ENCODE measurements at regions not wholly inside any gene's neighbourhood (a gene's known extent, or its start where the extent isn't known, plus 50 kb on each side); places are given as distances from the start of the nearest gene placed in this dataset.
A peak's percentile ranks its signal among the peaks of the same experiment; 100 is the strongest.

DNA sequence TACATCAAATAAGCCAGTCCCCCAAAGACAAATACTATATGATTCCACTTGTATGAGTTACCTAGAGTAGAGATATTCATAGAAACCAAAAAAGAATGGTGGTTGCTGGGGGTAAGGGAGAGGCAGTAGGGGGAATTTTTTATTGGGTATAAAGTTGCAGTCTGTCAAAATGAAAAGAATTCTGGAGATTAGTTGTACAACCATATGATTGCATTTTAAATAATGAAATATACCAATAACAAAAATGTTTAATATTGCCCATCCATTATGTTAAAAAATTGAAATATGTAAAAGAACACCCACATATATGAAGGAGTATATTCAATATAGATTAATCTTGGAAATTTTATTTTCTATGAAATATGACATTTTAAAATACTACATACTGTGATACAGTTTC, 1383.5 kb downstream of the FSCB start:
- no peak overlapping the region for H3K4me2 ChIP-seq (ENCODE audit: low read depth, low read length)
- H3K79me2 ChIP-seq (ENCODE audit: insufficient read depth, low read length) = no peaks in the 10 kb centered on the region
- ATAC-seq = no peak
- no peak overlapping the region for H2AFZ ChIP-seq (ENCODE audit: low read length)
- no peak for DNase-seq (ENCODE audit: low spot score)
- peak; percentile 71 for TF ChIP-seq HNRNPK (IDR thresholded peaks at IDR 0.05; ENCODE audit: low read depth, low read length, poor library complexity, severe bottlenecking)
- TF ChIP-seq MED13 (CRISPR knock-in tag; IDR thresholded peaks at IDR 0.05) = no peak
- TF ChIP-seq TBX3 (IDR thresholded peaks at IDR 0.05; ENCODE audit: borderline replicate concordance) = no peak
- TF ChIP-seq ASH2L (IDR thresholded peaks at IDR 0.05; ENCODE audit: insufficient read length, low read depth, low read length) = no peak
- peak; percentile 59 for TF ChIP-seq SRSF9 (IDR thresholded peaks at IDR 0.05; ENCODE audit: borderline replicate concordance, insufficient read depth, low read depth, low read length, poor library complexity, severe bottlenecking)
- no peak for TF ChIP-seq KAT8 (CRISPR knock-in tag; IDR thresholded peaks at IDR 0.05)
- TF ChIP-seq, protein P1, sequence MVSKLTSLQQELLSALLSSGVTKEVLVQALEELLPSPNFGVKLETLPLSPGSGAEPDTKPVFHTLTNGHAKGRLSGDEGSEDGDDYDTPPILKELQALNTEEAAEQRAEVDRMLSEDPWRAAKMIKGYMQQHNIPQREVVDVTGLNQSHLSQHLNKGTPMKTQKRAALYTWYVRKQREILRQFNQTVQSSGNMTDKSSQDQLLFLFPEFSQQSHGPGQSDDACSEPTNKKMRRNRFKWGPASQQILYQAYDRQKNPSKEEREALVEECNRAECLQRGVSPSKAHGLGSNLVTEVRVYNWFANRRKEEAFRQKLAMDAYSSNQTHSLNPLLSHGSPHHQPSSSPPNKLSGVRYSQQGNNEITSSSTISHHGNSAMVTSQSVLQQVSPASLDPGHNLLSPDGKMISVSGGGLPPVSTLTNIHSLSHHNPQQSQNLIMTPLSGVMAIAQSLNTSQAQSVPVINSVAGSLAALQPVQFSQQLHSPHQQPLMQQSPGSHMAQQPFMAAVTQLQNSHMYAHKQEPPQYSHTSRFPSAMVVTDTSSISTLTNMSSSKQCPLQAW (CRISPR knock-in tag; IDR thresholded peaks at IDR 0.05) = no peak
- TF ChIP-seq, protein P2, sequence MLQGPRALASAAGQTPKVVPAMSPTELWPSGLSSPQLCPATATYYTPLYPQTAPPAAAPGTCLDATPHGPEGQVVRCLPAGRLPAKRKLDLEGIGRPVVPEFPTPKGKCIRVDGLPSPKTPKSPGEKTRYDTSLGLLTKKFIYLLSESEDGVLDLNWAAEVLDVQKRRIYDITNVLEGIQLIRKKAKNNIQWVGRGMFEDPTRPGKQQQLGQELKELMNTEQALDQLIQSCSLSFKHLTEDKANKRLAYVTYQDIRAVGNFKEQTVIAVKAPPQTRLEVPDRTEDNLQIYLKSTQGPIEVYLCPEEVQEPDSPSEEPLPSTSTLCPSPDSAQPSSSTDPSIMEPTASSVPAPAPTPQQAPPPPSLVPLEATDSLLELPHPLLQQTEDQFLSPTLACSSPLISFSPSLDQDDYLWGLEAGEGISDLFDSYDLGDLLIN (CRISPR knock-in tag; IDR thresholded peaks at IDR 0.05; ENCODE audit: borderline replicate concordance) = no peak
- H4K20me1 ChIP-seq (ENCODE audit: insufficient read depth, low read length) = no peaks in the 10 kb centered on the region
- intact Hi-C loops (cut with micrococcal nuclease; ENCODE audit: unreplicated experiment) (no loop called here), in situ Hi-C loops (cut with HindIII; ENCODE audit: extremely low pct_ligation_motif_present, low pct_unique_long_range_greater_than_20kb) (no loop called here)
- POLR2A ChIA-PET = no interaction called here
- H3K4me1 ChIP-seq (ENCODE audit: insufficient read depth, low read length) = no peaks in the 10 kb centered on the region
- H3K4me3 ChIP-seq (replicated peaks in 1 of 3; ENCODE audit: insufficient read depth in 1 of 3, low read depth in 2 of 3, low read length in 3 of 3) = no peak overlapping the region
- H3K27ac ChIP-seq (ENCODE audit: extremely low read length, insufficient read depth, low read length) = no peak overlapping the region
- no peak for FAIRE-seq
- H3K27me3 ChIP-seq (ENCODE audit: control insufficient read depth in 1 of 2, insufficient read depth in 2 of 2, low read length in 2 of 2) = no peaks in the 10 kb centered on the region
- no peaks in the 10 kb centered on the region for H3K36me3 ChIP-seq (replicated peaks in 1 of 2; ENCODE audit: control insufficient read depth in 1 of 2, insufficient read depth in 2 of 2, low read length in 2 of 2)
- no TSS peak for BruUV-seq (replicated peaks)
- H3K9me3 ChIP-seq (ENCODE audit: low read length) = peaks cover 65% of the 10 kb centered on the region
- no peak overlapping the region for H3K9ac ChIP-seq (ENCODE audit: insufficient read depth, low read depth, low read length)
- CTCF ChIA-PET (ENCODE audit: low intra/inter-chr PET ratio, low total read pairs) = no interaction called here
